Right atrium auricular region (tissue), 2 donors: ENCODE measurements at regions not wholly inside any gene's neighbourhood (a gene's known extent, or its start where the extent isn't known, plus 50 kb on each side); places are given as distances from the start of the nearest gene placed in this dataset.

Experiments used
- DNase-seq: peaks from one replicate; pipeline ENCODE4 v3.0.0-alpha.2; 2019; ENCODE audit warnings: low spot score
- H3K27ac ChIP-seq, 2 donors: fragments of 200-600 bp; sonication (generic); 1 replicate in 1 of 2; 2 replicates in 1 of 2; pipeline ENCODE4 v1.5.1; 2016 to 2019
- H3K27me3 ChIP-seq, 2 donors: fragments of 200-600 bp; sonication (generic); one replicate each; pipeline versions ENCODE4 v1.5.1 to v1.6.0; 2017 to 2019
- H3K36me3 ChIP-seq: fragments of 200-600 bp; sonication (generic); one replicate; pipeline ENCODE4 v1.5.1; 2016
- H3K4me1 ChIP-seq, 2 donors: fragments of 200-600 bp; sonication (generic); one replicate each; pipeline versions ENCODE4 v1.5.1 to v1.6.0; 2017 to 2019
- H3K4me3 ChIP-seq, 2 donors: fragments of 200-600 bp; sonication (generic); 1 replicate in 1 of 2; 2 replicates in 1 of 2; pipeline ENCODE4 v1.5.1; 2017 to 2019; ENCODE audit warnings: mild to moderate bottlenecking in 1 of 2, moderate library complexity in 1 of 2
- H3K9me3 ChIP-seq, 2 donors: fragments of 200-600 bp; sonication (generic); one replicate each; pipeline ENCODE4 v1.5.1; 2019
- CTCF ChIP-seq, 2 donors: fragments of 200-600 bp; sonication (generic); IDR thresholded peaks; one replicate each; pipeline ENCODE4 v1.5.1; 2019; ENCODE audit warnings: antibody characterized with exemption in 2 of 2

- H3K27me3 ChIP-seq, result no peaks in the 10 kb centered on the region
- H3K9me3 ChIP-seq, result no peaks in the 10 kb centered on the region
- no peaks in the 10 kb centered on the region for H3K36me3 ChIP-seq
- no peak for TF ChIP-seq CTCF (IDR thresholded peaks at IDR 0.05)
- no peak for DNase-seq
- no peak overlapping the region for H3K4me3 ChIP-seq
- no peak overlapping the region for H3K27ac ChIP-seq
- no peaks in the 10 kb centered on the region for H3K4me1 ChIP-seq
These were observed 420.6 kb downstream of the TUSC7 start for GRCh38 chr3:117130222-117130621.

GRCh38 chr3:117131259-117131658 lies 421.7 kb downstream of the TUSC7 start:
- TF ChIP-seq CTCF (IDR thresholded peaks at IDR 0.05), result no peak
- no peaks in the 10 kb centered on the region for H3K36me3 ChIP-seq
- no peaks in the 10 kb centered on the region for H3K4me1 ChIP-seq
- no peak overlapping the region for H3K27ac ChIP-seq
- DNase-seq, result no peak
- H3K27me3 ChIP-seq, result no peaks in the 10 kb centered on the region
- H3K4me3 ChIP-seq, result no peak overlapping the region
- no peaks in the 10 kb centered on the region for H3K9me3 ChIP-seq

GRCh38 chr3:117133066-117133465 lies 423.5 kb downstream of the TUSC7 start:
- Histone ChIP-seq H3K4me1 (no peaks in the 10 kb centered on the region), H3K4me3 (no peak overlapping the region), H3K27me3 (no peaks in the 10 kb centered on the region), H3K27ac (no peak overlapping the region), H3K36me3 (no peaks in the 10 kb centered on the region), H3K9me3 (no peaks in the 10 kb centered on the region)
- TF ChIP-seq CTCF (IDR thresholded peaks at IDR 0.05), result no peak
- no peak for DNase-seq

- DNase-seq, result no peak
- Histone ChIP-seq H3K36me3 (no peaks in the 10 kb centered on the region), H3K27ac (no peak overlapping the region), H3K4me3 (no peak overlapping the region), H3K4me1 (no peaks in the 10 kb centered on the region), H3K27me3 (no peaks in the 10 kb centered on the region), H3K9me3 (no peaks in the 10 kb centered on the region)
- no peak for TF ChIP-seq CTCF (IDR thresholded peaks at IDR 0.05)
These were observed 425.6 kb downstream of the TUSC7 start for GRCh38 chr3:117135207-117135606.

- TF ChIP-seq CTCF (IDR thresholded peaks at IDR 0.05), result no peak
- no peaks in the 10 kb centered on the region for H3K4me1 ChIP-seq
- no peak overlapping the region for H3K4me3 ChIP-seq
These were observed 426.4 kb downstream of the TUSC7 start for GRCh38 chr3:117136003-117136402.

GRCh38 chr3:117137065-117137464 lies 427.5 kb downstream of the TUSC7 start:
- DNase-seq, result no peak
- Histone ChIP-seq H3K27me3 (no peaks in the 10 kb centered on the region), H3K27ac (no peak overlapping the region), H3K4me3 (no peak overlapping the region), H3K36me3 (no peaks in the 10 kb centered on the region), H3K4me1 (no peaks in the 10 kb centered on the region), H3K9me3 (no peaks in the 10 kb centered on the region)
- no peak for TF ChIP-seq CTCF (IDR thresholded peaks at IDR 0.05)

More at GRCh38 chr3:117136003-117136402, 426.4 kb downstream of the TUSC7 start:
- no peak for DNase-seq
- Histone ChIP-seq H3K9me3 (no peaks in the 10 kb centered on the region), H3K27ac (no peak overlapping the region), H3K27me3 (no peaks in the 10 kb centered on the region), H3K36me3 (no peaks in the 10 kb centered on the region)
